Suprapubic skin (tissue), 4 donors: ENCODE measurements at regions not wholly inside any gene's neighbourhood (a gene's known extent, or its start where the extent isn't known, plus 50 kb on each side); places are given as distances from the start of the nearest gene placed in this dataset.

Experiments used
- DNase-seq, 2 donors: peaks; one replicate each; pipeline ENCODE4 v3.0.0-alpha.2; 2019; ENCODE audit warnings: low spot score in 2 of 2
- H3K27ac ChIP-seq: fragments of 200-600 bp; sonication (generic); one replicate; pipeline ENCODE4 v1.5.1; 2019
- H3K27me3 ChIP-seq: fragments of 200-600 bp; sonication (generic); one replicate; pipeline ENCODE4 v1.5.1; 2019
- H3K36me3 ChIP-seq: fragments of 200-600 bp; sonication (generic); one replicate; pipeline ENCODE4 v1.5.1; 2019
- H3K4me1 ChIP-seq: fragments of 200-600 bp; sonication (generic); one replicate; pipeline ENCODE4 v1.5.1; 2019
- H3K4me3 ChIP-seq: fragments of 200-600 bp; sonication (generic); one replicate; pipeline ENCODE4 v1.5.1; 2019; ENCODE audit warnings: mild to moderate bottlenecking
- H3K9me3 ChIP-seq: fragments of 200-600 bp; sonication (generic); one replicate; pipeline ENCODE4 v1.5.1; 2019
- EP300 ChIP-seq: sonication (generic); formaldehyde crosslinking; IDR thresholded peaks from one replicate; pipeline ENCODE4 v1.6.1; 2017; ENCODE audit warnings: antibody characterized with exemption
- POLR2A ChIP-seq, 2 donors: fragments of 450-650 bp; IDR thresholded peaks; one replicate each; pipeline ENCODE4 v1.6.1; 2017; ENCODE audit warnings: antibody characterized with exemption in 2 of 2, mild to moderate bottlenecking in 2 of 2, moderate library complexity in 2 of 2
- POLR2AphosphoS5 ChIP-seq, 3 donors: sonication (generic); formaldehyde crosslinking; IDR thresholded peaks; one replicate each; pipeline ENCODE4 v1.6.1; 2017; ENCODE audit warnings: antibody characterized with exemption in 3 of 3
- WGBS: methylation state at CpG from one replicate; pipeline ENCODE4 v1.1.5; 2018; 5-methylcytosine and 5-hydroxymethylcytosine counted together
- TF ChIP-seq, protein P1 (sequence below), 2 donors: fragments of 200-600 bp in 1 of 2; fragments of 450-650 bp in 1 of 2; sonication (generic) in 1 of 2; IDR thresholded peaks; one replicate each; pipeline ENCODE4 v1.5.1; 2016 to 2019; ENCODE audit warnings: antibody characterized with exemption in 2 of 2, mild to moderate bottlenecking in 1 of 2, moderate library complexity in 1 of 2

DNA sequence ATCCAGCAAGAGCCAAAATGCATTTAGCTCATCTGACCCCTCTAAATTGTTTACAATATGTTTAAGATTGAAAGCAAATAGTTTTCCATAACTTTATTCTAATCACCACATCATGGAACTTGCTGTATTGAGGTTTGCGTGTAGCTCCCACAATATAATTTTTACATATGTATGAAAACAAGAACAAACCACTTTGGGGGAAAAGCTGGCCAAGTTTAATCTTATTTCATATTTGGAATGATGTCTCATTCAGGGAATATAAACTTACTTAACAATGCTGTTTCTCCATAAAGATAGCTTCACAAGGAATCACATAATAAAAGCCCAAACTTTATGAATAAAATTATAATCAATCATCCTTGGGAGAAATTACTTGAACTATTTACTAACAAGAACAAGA, 194.6 kb upstream of the PCSK5 start:
- Histone ChIP-seq H3K9me3 (no peaks in the 10 kb centered on the region), H3K4me1 (no peaks in the 10 kb centered on the region), H3K27me3 (no peaks in the 10 kb centered on the region), H3K4me3 (no peak overlapping the region), H3K27ac (no peak overlapping the region), H3K36me3 (no peaks in the 10 kb centered on the region)
- no peak for TF ChIP-seq POLR2A (IDR thresholded peaks at IDR 0.05)
- TF ChIP-seq, protein P1, sequence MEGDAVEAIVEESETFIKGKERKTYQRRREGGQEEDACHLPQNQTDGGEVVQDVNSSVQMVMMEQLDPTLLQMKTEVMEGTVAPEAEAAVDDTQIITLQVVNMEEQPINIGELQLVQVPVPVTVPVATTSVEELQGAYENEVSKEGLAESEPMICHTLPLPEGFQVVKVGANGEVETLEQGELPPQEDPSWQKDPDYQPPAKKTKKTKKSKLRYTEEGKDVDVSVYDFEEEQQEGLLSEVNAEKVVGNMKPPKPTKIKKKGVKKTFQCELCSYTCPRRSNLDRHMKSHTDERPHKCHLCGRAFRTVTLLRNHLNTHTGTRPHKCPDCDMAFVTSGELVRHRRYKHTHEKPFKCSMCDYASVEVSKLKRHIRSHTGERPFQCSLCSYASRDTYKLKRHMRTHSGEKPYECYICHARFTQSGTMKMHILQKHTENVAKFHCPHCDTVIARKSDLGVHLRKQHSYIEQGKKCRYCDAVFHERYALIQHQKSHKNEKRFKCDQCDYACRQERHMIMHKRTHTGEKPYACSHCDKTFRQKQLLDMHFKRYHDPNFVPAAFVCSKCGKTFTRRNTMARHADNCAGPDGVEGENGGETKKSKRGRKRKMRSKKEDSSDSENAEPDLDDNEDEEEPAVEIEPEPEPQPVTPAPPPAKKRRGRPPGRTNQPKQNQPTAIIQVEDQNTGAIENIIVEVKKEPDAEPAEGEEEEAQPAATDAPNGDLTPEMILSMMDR (IDR thresholded peaks at IDR 0.05) = no peak
- no peak for TF ChIP-seq POLR2AphosphoS5 (IDR thresholded peaks at IDR 0.05)
- no peak for TF ChIP-seq EP300
- WGBS = 0% methylated on average over 1 of the region's 1 CpG
- DNase-seq = no peak

DNA sequence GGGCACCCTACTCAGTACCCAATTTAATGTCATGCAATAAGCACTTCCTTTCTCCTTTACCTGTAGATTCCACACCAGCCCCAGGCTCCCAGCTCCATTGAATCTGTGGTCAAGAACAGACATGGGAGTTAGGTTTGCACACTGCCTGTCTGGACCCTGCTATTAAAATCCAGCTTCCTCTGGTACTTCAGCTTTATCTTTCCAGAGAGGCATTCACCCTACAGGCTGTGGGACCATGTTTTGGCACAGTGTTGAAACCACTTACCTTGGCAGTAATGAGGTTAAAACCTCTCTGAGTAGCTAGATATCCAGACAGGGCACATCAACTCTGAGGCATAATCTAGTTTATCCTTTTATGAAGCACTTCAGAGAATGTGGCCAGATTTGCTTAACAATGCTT, 191.5 kb upstream of the PCSK5 start:
- no peak for DNase-seq
- Histone ChIP-seq H3K36me3 (no peaks in the 10 kb centered on the region), H3K9me3 (no peaks in the 10 kb centered on the region), H3K4me3 (no peak overlapping the region), H3K4me1 (no peaks in the 10 kb centered on the region), H3K27me3 (no peaks in the 10 kb centered on the region), H3K27ac (no peak overlapping the region)
- TF ChIP-seq POLR2AphosphoS5 (IDR thresholded peaks at IDR 0.05) (no peak), POLR2A (IDR thresholded peaks at IDR 0.05) (no peak), EP300 (no peak)
- TF ChIP-seq, protein P1 (IDR thresholded peaks at IDR 0.05) = no peak

DNA sequence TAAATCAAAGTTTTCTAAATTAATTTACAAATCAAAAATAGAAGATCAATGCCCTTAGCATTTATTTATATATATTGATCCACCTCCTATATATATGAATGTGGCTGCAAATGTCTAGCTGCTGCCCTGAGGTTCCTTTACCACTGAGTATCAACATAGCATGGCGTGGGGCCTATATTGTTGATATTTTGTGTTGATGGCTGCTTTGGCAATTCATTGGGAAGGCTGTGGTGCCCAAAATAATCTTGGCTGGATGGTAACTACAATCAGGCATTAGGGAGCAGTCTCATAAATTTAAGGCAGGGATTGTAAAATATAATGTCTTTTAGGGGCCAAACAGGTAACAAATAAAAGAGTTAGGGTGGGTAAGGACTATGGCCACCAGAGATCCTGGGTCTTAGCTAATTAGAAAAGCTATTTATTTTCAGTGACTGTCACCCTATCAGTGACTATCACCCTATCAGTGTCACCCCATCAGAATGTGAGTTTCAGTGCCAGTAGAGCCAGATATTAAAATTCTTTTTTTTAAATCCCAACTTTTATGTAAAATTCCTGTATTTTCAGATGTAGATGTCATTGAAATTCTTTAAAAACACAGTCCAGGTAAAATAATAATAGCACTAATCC, 190.7 kb upstream of the PCSK5 start:
- no peak overlapping the region for H3K4me3 ChIP-seq
- H3K4me1 ChIP-seq = no peaks in the 10 kb centered on the region
- no peaks in the 10 kb centered on the region for H3K9me3 ChIP-seq
- 81% methylated on average over 1 of the region's 1 CpG for WGBS
- H3K27me3 ChIP-seq = no peaks in the 10 kb centered on the region
- H3K27ac ChIP-seq = no peak overlapping the region
- no peak for DNase-seq
- no peaks in the 10 kb centered on the region for H3K36me3 ChIP-seq
- no peak for TF ChIP-seq POLR2A (IDR thresholded peaks at IDR 0.05)
- TF ChIP-seq POLR2AphosphoS5 (IDR thresholded peaks at IDR 0.05) = no peak
- TF ChIP-seq, protein P1 (IDR thresholded peaks at IDR 0.05) = no peak
- TF ChIP-seq EP300 = no peak

DNA sequence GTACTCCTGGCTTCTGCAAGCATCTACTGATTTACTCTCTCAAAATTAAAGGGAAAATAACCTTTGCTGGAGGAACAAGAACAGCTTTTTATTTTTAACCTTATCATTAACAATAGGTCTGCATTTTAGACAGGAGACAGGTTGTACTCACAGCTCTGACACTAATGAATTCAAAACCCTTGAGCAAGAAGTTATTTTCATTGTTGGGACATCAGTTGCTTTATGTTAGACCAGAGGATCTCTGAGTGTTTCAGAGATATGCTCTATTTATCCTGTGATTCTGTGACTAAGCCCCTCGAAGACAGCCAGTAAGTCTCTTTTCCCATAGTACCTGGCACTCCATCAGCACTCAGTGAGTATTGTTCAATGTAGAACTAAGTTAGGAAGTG, 190.2 kb upstream of the PCSK5 start:
- 57% methylated on average over 1 of the region's 1 CpG for WGBS
- TF ChIP-seq, protein P1 (IDR thresholded peaks at IDR 0.05) = no peak
- TF ChIP-seq EP300 = no peak
- TF ChIP-seq POLR2A (IDR thresholded peaks at IDR 0.05) = no peak
- TF ChIP-seq POLR2AphosphoS5 (IDR thresholded peaks at IDR 0.05) = no peak
- Histone ChIP-seq H3K27ac (no peak overlapping the region), H3K27me3 (no peaks in the 10 kb centered on the region), H3K4me3 (no peak overlapping the region), H3K9me3 (no peaks in the 10 kb centered on the region), H3K4me1 (no peaks in the 10 kb centered on the region), H3K36me3 (no peaks in the 10 kb centered on the region)
- DNase-seq = no peak

DNA sequence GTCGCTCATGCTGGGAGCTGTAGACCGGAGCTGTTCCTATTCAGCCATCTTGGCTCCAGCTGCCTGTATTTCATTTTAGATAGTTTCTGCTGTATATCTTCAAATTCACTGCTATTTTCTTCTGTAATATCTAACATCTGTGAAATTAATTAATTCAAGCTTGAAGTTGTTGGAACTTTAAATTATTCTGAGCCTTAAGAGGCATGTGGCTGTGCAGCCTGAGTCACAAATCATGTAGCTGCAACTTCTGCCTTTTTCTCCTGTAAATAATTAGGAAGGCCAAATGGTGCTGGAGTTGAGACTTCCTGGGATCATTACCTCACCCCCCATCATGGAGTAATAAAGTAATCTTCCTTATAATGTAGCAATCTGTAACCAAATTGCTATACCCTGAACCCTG, 183.3 kb upstream of the PCSK5 start:
- Histone ChIP-seq H3K27me3 (no peaks in the 10 kb centered on the region), H3K36me3 (no peaks in the 10 kb centered on the region), H3K27ac (no peak overlapping the region), H3K4me3 (no peak overlapping the region), H3K4me1 (no peaks in the 10 kb centered on the region), H3K9me3 (no peaks in the 10 kb centered on the region)
- no peak for TF ChIP-seq EP300
- TF ChIP-seq, protein P1 (IDR thresholded peaks at IDR 0.05) = no peak
- TF ChIP-seq POLR2AphosphoS5 (IDR thresholded peaks at IDR 0.05) = no peak
- TF ChIP-seq POLR2A (IDR thresholded peaks at IDR 0.05) = no peak
- 63% methylated on average over 2 of the region's 2 CpGs for WGBS
- DNase-seq = no peak
